Choroid plexus epithelial cell (primary cell): ENCODE measurements at regions not wholly inside any gene's neighbourhood (a gene's known extent, or its start where the extent isn't known, plus 50 kb on each side); places are given as distances from the start of the nearest gene placed in this dataset.

Source experiments
- DNase-seq: peaks from one replicate; pipeline ENCODE4 v3.0.0-alpha.2; 2010; ENCODE audit warnings: low read depth
- H3K4me3 ChIP-seq: 2 replicates; pipeline ENCODE4 v1.5.1; 2011; ENCODE audit warnings: low read depth, mild to moderate bottlenecking, control low read depth, low read length, moderate library complexity
- CTCF ChIP-seq: conservative IDR thresholded peaks from 2 replicates; pipeline ENCODE4 v1.5.1; 2011; ENCODE audit warnings: low read depth, mild to moderate bottlenecking, control low read depth, inconsistent platforms, low read length, moderate library complexity

DNA sequence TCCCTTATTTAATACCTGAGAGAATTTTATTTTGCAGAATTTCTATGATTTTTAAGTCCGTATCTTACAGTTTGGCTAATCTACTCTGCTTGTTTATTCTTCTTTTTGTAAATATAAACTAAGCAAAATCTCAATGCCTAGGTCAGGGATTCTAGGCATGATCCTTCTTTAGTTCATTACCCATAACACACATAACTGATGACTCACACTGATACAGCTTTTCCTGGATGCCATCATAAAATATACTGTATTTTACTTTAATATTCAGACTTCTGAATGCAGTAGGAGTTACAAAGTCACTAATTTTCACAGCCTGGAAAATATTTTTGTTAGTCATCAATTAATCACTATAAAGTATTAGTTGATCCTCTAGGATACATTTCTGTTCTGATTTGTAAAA, 898.2 kb upstream of the RAG2 start:
- no peak for TF ChIP-seq CTCF
- DNase-seq: peak; percentile 17
- H3K4me3 ChIP-seq: no peak overlapping the region

GRCh38 chr11:37484298-37484697, 886.3 kb upstream of the RAG2 start:
- DNase-seq: no peak

DNA sequence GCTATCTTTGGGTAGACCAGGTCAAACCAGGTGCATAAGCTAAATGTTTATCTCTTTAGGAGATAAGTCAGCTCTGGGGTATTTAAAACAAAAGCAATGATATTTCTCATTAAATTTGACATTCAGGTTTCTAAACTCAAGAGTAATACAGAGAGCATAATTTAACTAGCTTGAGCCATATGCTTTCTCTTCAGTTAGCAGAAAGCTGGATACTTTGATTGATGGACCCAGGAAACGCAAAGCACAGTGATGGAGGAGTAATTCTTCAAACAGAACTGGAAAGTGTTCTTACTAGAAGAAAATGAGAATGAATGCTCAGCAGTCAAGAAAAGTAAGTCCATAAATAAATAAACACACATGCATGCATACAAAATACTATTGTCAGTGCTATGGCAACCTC, 885.7 kb upstream of the RAG2 start:
- H3K4me3 ChIP-seq: no peak overlapping the region
- no peak for DNase-seq
- TF ChIP-seq CTCF: no peak

More at GRCh38 chr11:37484298-37484697, 886.3 kb upstream of the RAG2 start:
- H3K4me3 ChIP-seq: no peak overlapping the region
- no peak for TF ChIP-seq CTCF

- peak overlapping the region; percentile 0 for H3K4me3 ChIP-seq
- no peak for TF ChIP-seq CTCF
- DNase-seq: peak; percentile 9
These were observed 876.9 kb upstream of the RAG2 start for GRCh38 chr11:37474889-37475288.

DNA sequence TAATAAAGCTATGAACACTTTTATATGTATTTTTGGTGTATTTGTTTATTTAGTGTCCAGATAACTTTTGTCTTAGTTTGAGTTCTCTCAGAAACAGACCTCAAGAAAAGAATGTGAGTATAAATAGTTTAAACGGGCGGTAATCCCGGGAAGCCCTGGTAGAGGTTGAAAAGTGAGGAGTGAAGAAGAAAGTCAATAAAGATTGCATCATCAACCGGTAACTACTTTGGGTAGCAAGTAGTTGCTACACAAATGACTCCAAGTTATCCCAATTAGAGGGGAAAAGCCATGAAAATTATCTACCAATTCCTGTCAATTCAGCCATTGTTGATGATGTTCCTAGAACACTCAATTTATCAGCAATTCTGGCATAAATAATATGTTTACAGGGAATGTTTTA, 870.3 kb upstream of the RAG2 start:
- TF ChIP-seq CTCF: no peak
- no peak overlapping the region for H3K4me3 ChIP-seq
- DNase-seq: peak; percentile 7

- no peak for TF ChIP-seq CTCF
- DNase-seq: peak; percentile 61
These were observed 867.2 kb upstream of the RAG2 start for GRCh38 chr11:37465221-37465620.

DNA sequence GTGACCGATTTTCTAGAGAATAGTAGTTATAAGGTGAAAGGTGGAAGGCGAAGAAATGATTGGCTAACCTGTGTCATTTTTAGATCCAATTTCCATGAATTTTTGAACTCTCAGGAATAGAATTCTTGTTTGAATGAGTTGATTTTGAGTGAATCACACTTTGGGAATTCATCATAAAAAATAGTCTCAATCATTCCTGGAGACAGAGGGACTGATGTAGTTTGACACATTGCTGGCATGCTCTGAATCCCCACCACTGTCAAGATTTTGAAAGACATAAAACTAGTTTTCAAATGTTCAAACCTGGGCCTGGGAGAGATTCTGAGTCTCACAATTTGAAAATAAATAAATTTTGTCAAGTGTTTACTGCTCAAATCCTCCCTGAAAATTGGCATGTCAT, 861.4 kb upstream of the RAG2 start:
- no peak for TF ChIP-seq CTCF
- no peak for DNase-seq
- no peak overlapping the region for H3K4me3 ChIP-seq

More at GRCh38 chr11:37465221-37465620, 867.2 kb upstream of the RAG2 start:
- H3K4me3 ChIP-seq: no peak overlapping the region
